ENCODE measurements at regions not wholly inside any gene's neighbourhood (a gene's known extent, or its start where the extent isn't known, plus 50 kb on each side); places are given as distances from the start of the nearest gene placed in this dataset.
A peak's percentile ranks its signal among the peaks of the same experiment; 100 is the strongest.

DNA sequence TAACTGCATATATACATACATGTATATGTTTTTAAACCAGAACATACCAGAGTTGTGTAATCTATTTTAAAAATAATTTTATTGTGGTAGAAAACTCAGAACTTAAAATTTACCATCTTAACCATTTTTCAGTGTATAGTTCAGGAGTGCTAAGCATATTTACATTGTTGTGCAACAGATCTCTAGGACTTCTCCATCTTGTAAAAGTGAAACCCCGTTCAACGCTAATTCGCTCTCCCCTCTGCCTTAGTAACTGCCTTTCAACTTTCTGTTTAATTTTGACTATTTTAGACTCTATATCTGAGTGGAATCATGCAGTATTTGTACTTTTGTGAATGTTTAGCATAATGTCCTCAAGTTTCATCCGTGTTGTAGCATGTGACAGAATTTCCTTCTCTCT, 51.8 kb upstream of the SSR3 start:
- BruUV-seq (replicated peaks) = no TSS peak
- no peak for DNase-seq
- peaks cover 6% of the 10 kb centered on the region for H3K4me1 Mint-ChIP-seq (ENCODE audit: low read depth, unreplicated experiment)
- POLR2A ChIA-PET = interaction anchor here (1.0 kb wide), 1 partner anchor 67 kb away, joined by 3 read pairs; no protein-coding TSS in a partner anchor
- H3K9me3 Mint-ChIP-seq (ENCODE audit: unreplicated experiment) = no peaks in the 10 kb centered on the region
- H3K36me3 Mint-ChIP-seq (ENCODE audit: insufficient read depth, unreplicated experiment) = no peaks in the 10 kb centered on the region
- no peaks in the 10 kb centered on the region for H3K9me3 ChIP-seq
- H3K27me3 ChIP-seq (replicated peaks; ENCODE audit: control insufficient read depth, insufficient read depth, low read length) = no peaks in the 10 kb centered on the region
- H3K4me3 Mint-ChIP-seq (ENCODE audit: unreplicated experiment) = peak overlapping the region; percentile 80
- no peak overlapping the region for H3K27ac Mint-ChIP-seq (ENCODE audit: unreplicated experiment)
- TF ChIP-seq, protein P1, sequence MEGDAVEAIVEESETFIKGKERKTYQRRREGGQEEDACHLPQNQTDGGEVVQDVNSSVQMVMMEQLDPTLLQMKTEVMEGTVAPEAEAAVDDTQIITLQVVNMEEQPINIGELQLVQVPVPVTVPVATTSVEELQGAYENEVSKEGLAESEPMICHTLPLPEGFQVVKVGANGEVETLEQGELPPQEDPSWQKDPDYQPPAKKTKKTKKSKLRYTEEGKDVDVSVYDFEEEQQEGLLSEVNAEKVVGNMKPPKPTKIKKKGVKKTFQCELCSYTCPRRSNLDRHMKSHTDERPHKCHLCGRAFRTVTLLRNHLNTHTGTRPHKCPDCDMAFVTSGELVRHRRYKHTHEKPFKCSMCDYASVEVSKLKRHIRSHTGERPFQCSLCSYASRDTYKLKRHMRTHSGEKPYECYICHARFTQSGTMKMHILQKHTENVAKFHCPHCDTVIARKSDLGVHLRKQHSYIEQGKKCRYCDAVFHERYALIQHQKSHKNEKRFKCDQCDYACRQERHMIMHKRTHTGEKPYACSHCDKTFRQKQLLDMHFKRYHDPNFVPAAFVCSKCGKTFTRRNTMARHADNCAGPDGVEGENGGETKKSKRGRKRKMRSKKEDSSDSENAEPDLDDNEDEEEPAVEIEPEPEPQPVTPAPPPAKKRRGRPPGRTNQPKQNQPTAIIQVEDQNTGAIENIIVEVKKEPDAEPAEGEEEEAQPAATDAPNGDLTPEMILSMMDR (IDR thresholded peaks at IDR 0.05; ENCODE audit: insufficient read depth in 1 of 2, low read depth in 1 of 2, low read length in 1 of 2, severe bottlenecking in 1 of 2, unreplicated experiment in 1 of 2) = no peak
- H3K36me3 ChIP-seq (ENCODE audit: control insufficient read depth, insufficient read depth, low read length) = no peaks in the 10 kb centered on the region
- peaks cover 15% of the 10 kb centered on the region for H3K4me1 ChIP-seq
- CTCF ChIA-PET = no interaction called here
- no peak overlapping the region for H3K4me3 ChIP-seq (ENCODE audit: low read depth, low read length)
- H3K27me3 Mint-ChIP-seq (ENCODE audit: insufficient read depth, unreplicated experiment) = no peaks in the 10 kb centered on the region
- intact Hi-C loops (cut with micrococcal nuclease; ENCODE audit: unreplicated experiment) = loop anchor here (2.0 to 5.0 kb wide), 2 partner anchors 30 to 66 kb away; partner anchors contain the start of gene TIPARP

DNA sequence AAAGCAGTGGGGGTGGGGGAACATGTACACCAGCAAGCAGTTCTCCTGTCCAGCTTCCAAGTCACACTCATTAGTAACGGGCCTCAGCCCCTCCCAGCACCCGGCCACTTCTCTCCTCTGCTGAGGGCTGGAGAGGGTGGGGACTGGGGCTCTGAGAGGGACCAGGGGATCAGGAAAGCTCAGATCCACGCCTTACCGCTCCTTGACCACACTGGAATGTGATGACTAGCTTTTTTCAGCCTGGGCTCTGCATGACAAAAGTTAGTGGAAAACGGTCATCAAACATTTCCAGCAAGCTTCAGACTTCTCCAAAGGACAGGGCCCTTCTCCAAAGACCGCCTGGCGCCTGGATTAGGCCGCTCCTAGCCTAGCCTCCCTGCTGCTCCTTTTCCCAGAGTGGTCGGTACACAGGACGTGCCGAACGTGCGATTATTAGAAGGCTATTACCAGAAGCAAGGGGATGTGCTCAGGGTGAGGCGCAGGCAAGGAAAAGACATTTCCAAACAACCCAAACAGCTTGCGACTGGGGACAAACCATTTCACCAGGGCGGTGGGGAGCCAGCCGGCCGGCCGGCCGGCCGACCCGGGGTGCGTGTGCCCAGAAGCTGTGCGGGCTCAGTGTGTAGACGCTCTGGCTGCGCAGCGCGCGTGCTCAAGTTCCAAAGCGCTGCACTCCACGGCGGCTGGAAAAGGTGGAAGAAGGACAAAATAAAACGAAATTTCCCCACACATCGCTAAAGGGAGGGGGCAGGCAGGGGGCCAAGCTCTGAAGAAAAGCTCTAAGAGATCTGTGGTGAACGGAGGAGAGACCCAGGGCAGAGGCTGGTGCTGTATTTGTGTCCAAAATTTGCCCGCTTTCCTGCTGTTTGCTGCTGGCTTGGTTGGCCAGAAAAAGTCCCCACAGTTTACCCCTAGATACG, 51.0 kb upstream of the SSR3 start:
- no peaks in the 10 kb centered on the region for H3K27me3 Mint-ChIP-seq (ENCODE audit: insufficient read depth, unreplicated experiment)
- H3K27me3 ChIP-seq (replicated peaks; ENCODE audit: control insufficient read depth, insufficient read depth, low read length) = no peaks in the 10 kb centered on the region
- peak overlapping the region; percentile 47 for H3K4me3 ChIP-seq (ENCODE audit: low read depth, low read length)
- peaks cover 15% of the 10 kb centered on the region for H3K4me1 ChIP-seq
- BruUV-seq (replicated peaks) = no TSS peak
- H3K27ac Mint-ChIP-seq (ENCODE audit: unreplicated experiment) = peak overlapping the region; percentile 43
- H3K36me3 ChIP-seq (ENCODE audit: control insufficient read depth, insufficient read depth, low read length) = no peaks in the 10 kb centered on the region
- no peaks in the 10 kb centered on the region for H3K36me3 Mint-ChIP-seq (ENCODE audit: insufficient read depth, unreplicated experiment)
- intact Hi-C loops (cut with micrococcal nuclease; ENCODE audit: unreplicated experiment) = loop anchor here (2.0 to 5.0 kb wide), 2 partner anchors 29 to 66 kb away; partner anchors contain the start of gene TIPARP
- TF ChIP-seq, protein P1 (IDR thresholded peaks at IDR 0.05; ENCODE audit: insufficient read depth in 1 of 2, low read depth in 1 of 2, low read length in 1 of 2, severe bottlenecking in 1 of 2, unreplicated experiment in 1 of 2) = no peak
- CTCF ChIA-PET = no interaction called here
- no peaks in the 10 kb centered on the region for H3K9me3 Mint-ChIP-seq (ENCODE audit: unreplicated experiment)
- peak overlapping the region; percentile 80 for H3K4me3 Mint-ChIP-seq (ENCODE audit: unreplicated experiment)
- H3K9me3 ChIP-seq = no peaks in the 10 kb centered on the region
- peak; percentile 37 to 57 for DNase-seq
- POLR2A ChIA-PET = interaction anchor here (1.0 kb wide), 2 partner anchors 68 to 555 kb away, joined by 3 read pairs; no protein-coding TSS in a partner anchor
- peaks cover 6% of the 10 kb centered on the region for H3K4me1 Mint-ChIP-seq (ENCODE audit: low read depth, unreplicated experiment)

DNA sequence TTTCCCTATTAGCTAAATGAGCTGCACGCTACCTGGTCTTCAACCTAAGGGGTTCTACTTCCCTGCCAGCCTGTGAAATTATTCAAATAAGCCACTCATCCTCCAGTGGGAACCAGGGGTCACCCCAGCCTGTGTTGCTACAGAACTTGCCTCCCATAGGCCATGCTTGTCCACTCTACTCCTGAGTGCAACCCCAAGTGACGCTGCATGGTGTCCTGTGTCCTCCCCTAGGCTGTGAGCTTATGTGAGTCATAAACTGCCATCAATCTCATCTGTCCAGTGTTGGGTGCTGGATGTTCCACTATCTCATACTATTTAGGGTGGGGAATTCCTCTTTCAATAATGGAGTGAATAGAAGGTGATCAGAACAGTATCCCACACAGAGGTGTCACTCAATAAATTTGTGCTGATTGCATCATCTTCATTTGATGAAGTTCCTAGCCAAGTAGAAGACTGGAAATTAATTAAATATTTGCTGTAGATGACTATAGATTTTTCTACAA, 49.8 kb upstream of the SSR3 start:
- no peak for DNase-seq
- CTCF ChIA-PET = no interaction called here
- Histone ChIP-seq H3K9me3 (no peaks in the 10 kb centered on the region), H3K4me3 (ENCODE audit: low read depth, low read length) (no peak overlapping the region), H3K36me3 (ENCODE audit: control insufficient read depth, insufficient read depth, low read length) (no peaks in the 10 kb centered on the region), H3K4me1 (peaks cover 15% of the 10 kb centered on the region), H3K27me3 (replicated peaks; ENCODE audit: control insufficient read depth, insufficient read depth, low read length) (no peaks in the 10 kb centered on the region)
- BruUV-seq (replicated peaks) = no TSS peak
- no peak overlapping the region for H3K4me3 Mint-ChIP-seq (ENCODE audit: unreplicated experiment)
- peaks cover 6% of the 10 kb centered on the region for H3K4me1 Mint-ChIP-seq (ENCODE audit: low read depth, unreplicated experiment)
- no peak overlapping the region for H3K27ac Mint-ChIP-seq (ENCODE audit: unreplicated experiment)
- TF ChIP-seq, protein P1 (IDR thresholded peaks at IDR 0.05; ENCODE audit: insufficient read depth in 1 of 2, low read depth in 1 of 2, low read length in 1 of 2, severe bottlenecking in 1 of 2, unreplicated experiment in 1 of 2) = no peak
- H3K27me3 Mint-ChIP-seq (ENCODE audit: insufficient read depth, unreplicated experiment) = no peaks in the 10 kb centered on the region
- no peaks in the 10 kb centered on the region for H3K9me3 Mint-ChIP-seq (ENCODE audit: unreplicated experiment)
- intact Hi-C loops (cut with micrococcal nuclease; ENCODE audit: unreplicated experiment) = loop anchor here (5.0 kb wide), 1 partner anchor 68 kb away; the partner anchor contains the start of gene TIPARP
- no peaks in the 10 kb centered on the region for H3K36me3 Mint-ChIP-seq (ENCODE audit: insufficient read depth, unreplicated experiment)
- POLR2A ChIA-PET = no interaction called here
